ENCODE measurements at regions not wholly inside any gene's neighbourhood (a gene's known extent, or its start where the extent isn't known, plus 50 kb on each side); places are given as distances from the start of the nearest gene placed in this dataset.

- Histone ChIP-seq H3K9ac (ENCODE audit: low read depth, low read length) (no peak overlapping the region), H3K36me3 (ENCODE audit: control insufficient read depth, insufficient read depth, low read length) (no peaks in the 10 kb centered on the region), H3K9me3 (ENCODE audit: control insufficient read depth, insufficient read depth, low read length) (no peaks in the 10 kb centered on the region)
Observed at GRCh38 chr6:71035871-71036270, 79.0 kb upstream of the B3GAT2 start.

DNA sequence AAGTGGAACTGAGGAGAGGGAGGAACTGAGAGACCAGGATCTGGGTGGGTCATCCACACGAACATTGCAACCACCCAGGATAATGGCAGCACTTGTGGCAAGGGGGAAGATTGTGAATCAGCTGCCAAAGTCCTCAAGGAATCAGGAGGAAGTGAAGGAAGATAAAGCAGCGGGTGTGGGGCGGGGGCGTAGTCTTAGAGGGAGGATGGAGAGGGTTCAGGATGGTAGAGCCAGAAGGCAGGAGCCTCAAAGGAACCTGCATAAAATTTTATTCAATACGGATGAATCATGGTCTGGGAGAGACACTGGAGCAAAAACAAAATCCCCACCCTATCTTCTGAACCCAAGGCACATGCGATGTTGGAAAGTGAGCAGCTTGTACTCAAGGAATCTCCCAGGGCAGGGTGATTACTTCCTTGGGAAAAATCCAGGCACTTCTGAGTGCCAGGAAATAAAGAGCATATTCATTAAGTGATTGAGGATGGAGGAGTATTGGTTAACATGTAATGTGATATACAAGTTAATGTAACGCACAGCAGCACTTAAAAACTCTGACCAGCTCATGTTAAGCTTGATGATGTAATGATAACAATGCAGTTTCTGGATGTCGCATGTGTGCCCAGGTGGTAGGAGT, 82.0 kb upstream of the B3GAT2 start:
- Histone ChIP-seq H3K36me3 (ENCODE audit: control insufficient read depth, insufficient read depth, low read length) (no peaks in the 10 kb centered on the region), H3K27ac (ENCODE audit: low read depth, low read length) (no peak overlapping the region), H3K27me3 (ENCODE audit: control insufficient read depth, insufficient read depth, low read length) (no peaks in the 10 kb centered on the region), H3K4me3 (ENCODE audit: low read depth, low read length) (no peak overlapping the region), H3K9ac (ENCODE audit: low read depth, low read length) (no peak overlapping the region), H3K4me1 (ENCODE audit: control insufficient read depth, insufficient read depth, low read length) (no peaks in the 10 kb centered on the region), H3K9me3 (ENCODE audit: control insufficient read depth, insufficient read depth, low read length) (no peaks in the 10 kb centered on the region)

More at GRCh38 chr6:71035871-71036270, 79.0 kb upstream of the B3GAT2 start:
- Histone ChIP-seq H3K27me3 (ENCODE audit: control insufficient read depth, insufficient read depth, low read length) (no peaks in the 10 kb centered on the region), H3K4me3 (ENCODE audit: low read depth, low read length) (no peak overlapping the region), H3K4me1 (ENCODE audit: control insufficient read depth, insufficient read depth, low read length) (no peaks in the 10 kb centered on the region), H3K27ac (ENCODE audit: low read depth, low read length) (no peak overlapping the region)

- Histone ChIP-seq H3K9me3 (ENCODE audit: control insufficient read depth, insufficient read depth, low read length) (no peaks in the 10 kb centered on the region), H3K4me3 (ENCODE audit: low read depth, low read length) (no peak overlapping the region), H3K27me3 (ENCODE audit: control insufficient read depth, insufficient read depth, low read length) (no peaks in the 10 kb centered on the region), H3K36me3 (ENCODE audit: control insufficient read depth, insufficient read depth, low read length) (no peaks in the 10 kb centered on the region), H3K9ac (ENCODE audit: low read depth, low read length) (no peak overlapping the region), H3K27ac (ENCODE audit: low read depth, low read length) (no peak overlapping the region), H3K4me1 (ENCODE audit: control insufficient read depth, insufficient read depth, low read length) (no peaks in the 10 kb centered on the region)
Observed at GRCh38 chr6:71040043-71040442, 83.2 kb upstream of the B3GAT2 start.

- no peak overlapping the region for H3K4me3 ChIP-seq (ENCODE audit: low read depth, low read length)
- no peaks in the 10 kb centered on the region for H3K9me3 ChIP-seq (ENCODE audit: control insufficient read depth, insufficient read depth, low read length)
- H3K27ac ChIP-seq (ENCODE audit: low read depth, low read length) = no peak overlapping the region
- H3K9ac ChIP-seq (ENCODE audit: low read depth, low read length) = no peak overlapping the region
- no peaks in the 10 kb centered on the region for H3K4me1 ChIP-seq (ENCODE audit: control insufficient read depth, insufficient read depth, low read length)
- H3K27me3 ChIP-seq (ENCODE audit: control insufficient read depth, insufficient read depth, low read length) = no peaks in the 10 kb centered on the region
- no peaks in the 10 kb centered on the region for H3K36me3 ChIP-seq (ENCODE audit: control insufficient read depth, insufficient read depth, low read length)
Observed at GRCh38 chr6:71040841-71041240, 84.0 kb upstream of the B3GAT2 start.

DNA sequence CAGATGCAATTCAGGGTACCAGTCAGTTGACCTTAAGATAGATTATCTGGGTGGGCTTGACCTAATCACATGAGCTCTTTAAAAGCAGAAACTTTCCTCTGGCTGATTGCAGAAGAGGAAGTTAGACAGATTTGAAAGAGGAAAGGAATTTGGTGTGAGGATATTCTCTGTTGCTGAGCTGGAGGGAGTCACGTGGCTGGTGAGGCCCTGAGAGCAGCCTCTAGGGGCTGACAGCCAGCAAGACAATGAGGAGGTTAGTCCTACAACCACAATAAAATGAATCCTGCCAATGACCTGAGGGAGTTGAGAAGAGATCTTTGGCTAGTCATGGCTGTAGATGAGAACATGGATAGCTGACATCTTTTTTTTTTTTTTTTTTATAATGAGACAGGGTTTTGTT, 87.0 kb upstream of the B3GAT2 start:
- H3K27ac ChIP-seq (ENCODE audit: low read depth, low read length) = no peak overlapping the region
- H3K4me1 ChIP-seq (ENCODE audit: control insufficient read depth, insufficient read depth, low read length) = no peaks in the 10 kb centered on the region
- no peaks in the 10 kb centered on the region for H3K9me3 ChIP-seq (ENCODE audit: control insufficient read depth, insufficient read depth, low read length)
- no peak overlapping the region for H3K9ac ChIP-seq (ENCODE audit: low read depth, low read length)
- H3K4me3 ChIP-seq (ENCODE audit: low read depth, low read length) = no peak overlapping the region
- no peaks in the 10 kb centered on the region for H3K27me3 ChIP-seq (ENCODE audit: control insufficient read depth, insufficient read depth, low read length)
- no peaks in the 10 kb centered on the region for H3K36me3 ChIP-seq (ENCODE audit: control insufficient read depth, insufficient read depth, low read length)

DNA sequence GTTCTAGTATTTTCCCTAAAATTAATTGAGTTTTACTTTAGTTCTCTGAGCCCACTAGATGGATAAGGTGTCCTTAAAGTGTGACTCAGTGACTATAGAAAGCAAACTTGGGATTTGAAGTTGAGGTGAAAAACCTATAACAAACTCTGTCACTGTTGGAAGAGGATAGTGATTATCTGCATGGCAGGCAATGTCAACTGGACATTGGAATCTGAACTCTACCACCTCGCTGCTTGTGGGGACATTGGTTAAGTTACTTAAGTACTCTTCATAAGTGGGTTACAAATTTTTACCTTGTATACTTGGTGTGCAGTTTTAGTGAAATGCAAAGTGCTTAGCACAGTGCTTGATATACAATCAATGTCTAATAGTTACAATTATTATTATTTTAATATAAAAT, 87.9 kb upstream of the B3GAT2 start:
- no peak overlapping the region for H3K27ac ChIP-seq (ENCODE audit: low read depth, low read length)
- H3K36me3 ChIP-seq (ENCODE audit: control insufficient read depth, insufficient read depth, low read length) = no peaks in the 10 kb centered on the region
- H3K4me3 ChIP-seq (ENCODE audit: low read depth, low read length) = no peak overlapping the region
- no peaks in the 10 kb centered on the region for H3K9me3 ChIP-seq (ENCODE audit: control insufficient read depth, insufficient read depth, low read length)
- no peaks in the 10 kb centered on the region for H3K27me3 ChIP-seq (ENCODE audit: control insufficient read depth, insufficient read depth, low read length)
- no peak overlapping the region for H3K9ac ChIP-seq (ENCODE audit: low read depth, low read length)
- H3K4me1 ChIP-seq (ENCODE audit: control insufficient read depth, insufficient read depth, low read length) = no peaks in the 10 kb centered on the region

DNA sequence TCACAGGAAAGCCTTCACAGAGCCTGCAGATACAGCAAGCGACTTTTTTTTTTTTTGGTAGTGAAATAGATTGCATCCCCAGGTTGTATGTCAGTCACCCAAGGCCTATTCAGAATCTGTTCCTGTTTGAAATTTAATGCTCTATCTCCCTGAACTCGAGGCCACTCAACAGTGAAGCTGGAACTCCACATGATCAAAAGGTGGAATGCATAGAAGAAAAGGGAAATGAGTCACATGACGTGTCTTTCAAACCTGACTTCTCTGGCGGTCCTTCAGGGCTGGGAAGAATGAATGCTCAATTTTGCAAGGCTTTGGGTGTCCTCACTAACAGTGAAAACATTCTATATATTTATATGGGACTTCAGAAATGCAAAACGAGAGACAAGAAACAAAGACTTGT, 88.4 kb upstream of the B3GAT2 start:
- H3K27ac ChIP-seq (ENCODE audit: low read depth, low read length) = no peak overlapping the region
- no peaks in the 10 kb centered on the region for H3K4me1 ChIP-seq (ENCODE audit: control insufficient read depth, insufficient read depth, low read length)
- H3K9ac ChIP-seq (ENCODE audit: low read depth, low read length) = no peak overlapping the region
- no peaks in the 10 kb centered on the region for H3K27me3 ChIP-seq (ENCODE audit: control insufficient read depth, insufficient read depth, low read length)
- no peak overlapping the region for H3K4me3 ChIP-seq (ENCODE audit: low read depth, low read length)
- H3K36me3 ChIP-seq (ENCODE audit: control insufficient read depth, insufficient read depth, low read length) = no peaks in the 10 kb centered on the region
- no peaks in the 10 kb centered on the region for H3K9me3 ChIP-seq (ENCODE audit: control insufficient read depth, insufficient read depth, low read length)

- H3K4me1 ChIP-seq (ENCODE audit: control insufficient read depth, insufficient read depth, low read length) = no peaks in the 10 kb centered on the region
- no peaks in the 10 kb centered on the region for H3K9me3 ChIP-seq (ENCODE audit: control insufficient read depth, insufficient read depth, low read length)
- no peaks in the 10 kb centered on the region for H3K36me3 ChIP-seq (ENCODE audit: control insufficient read depth, insufficient read depth, low read length)
- no peak overlapping the region for H3K9ac ChIP-seq (ENCODE audit: low read depth, low read length)
- no peaks in the 10 kb centered on the region for H3K27me3 ChIP-seq (ENCODE audit: control insufficient read depth, insufficient read depth, low read length)
- no peak overlapping the region for H3K27ac ChIP-seq (ENCODE audit: low read depth, low read length)
- H3K4me3 ChIP-seq (ENCODE audit: low read depth, low read length) = no peak overlapping the region
Observed at GRCh38 chr6:71047417-71047816, 90.6 kb upstream of the B3GAT2 start.

- H3K36me3 ChIP-seq (ENCODE audit: control insufficient read depth, insufficient read depth, low read length) = no peaks in the 10 kb centered on the region
- no peaks in the 10 kb centered on the region for H3K27me3 ChIP-seq (ENCODE audit: control insufficient read depth, insufficient read depth, low read length)
- H3K4me1 ChIP-seq (ENCODE audit: control insufficient read depth, insufficient read depth, low read length) = no peaks in the 10 kb centered on the region
- no peak overlapping the region for H3K27ac ChIP-seq (ENCODE audit: low read depth, low read length)
- H3K9ac ChIP-seq (ENCODE audit: low read depth, low read length) = no peak overlapping the region
- H3K4me3 ChIP-seq (ENCODE audit: low read depth, low read length) = no peak overlapping the region
- H3K9me3 ChIP-seq (ENCODE audit: control insufficient read depth, insufficient read depth, low read length) = no peaks in the 10 kb centered on the region
Observed at GRCh38 chr6:71048320-71049164, 91.7 kb upstream of the B3GAT2 start.

DNA sequence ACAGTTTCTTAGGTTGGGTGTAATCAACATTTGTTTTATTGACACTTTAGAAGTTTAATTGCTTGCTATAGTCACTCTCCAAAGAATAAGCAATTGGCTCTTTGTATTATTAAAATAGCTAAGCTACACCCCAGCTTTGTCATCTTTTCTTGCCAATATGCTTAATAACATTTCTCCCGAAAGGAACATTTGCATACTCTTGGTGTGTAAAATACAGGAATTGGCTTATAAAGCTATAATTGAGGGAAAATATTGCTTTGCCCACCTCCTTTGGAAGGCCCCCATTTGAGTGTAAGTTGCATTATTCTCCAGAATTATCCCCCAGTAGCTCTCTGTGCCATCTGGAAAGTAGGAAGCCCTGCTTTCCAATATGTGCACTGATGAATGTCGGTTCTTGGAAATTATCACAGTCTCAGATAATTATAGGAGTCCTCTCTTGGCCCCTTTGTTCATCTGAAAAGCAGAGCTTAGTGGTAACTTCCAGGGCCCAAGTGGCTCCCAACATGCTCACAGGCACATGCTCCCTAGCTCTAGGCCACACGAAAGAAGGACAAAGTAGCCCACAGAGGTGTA, 92.4 kb upstream of the B3GAT2 start:
- Histone ChIP-seq H3K9ac (ENCODE audit: low read depth, low read length) (no peak overlapping the region), H3K4me1 (ENCODE audit: control insufficient read depth, insufficient read depth, low read length) (no peaks in the 10 kb centered on the region), H3K27ac (ENCODE audit: low read depth, low read length) (no peak overlapping the region), H3K27me3 (ENCODE audit: control insufficient read depth, insufficient read depth, low read length) (no peaks in the 10 kb centered on the region), H3K4me3 (ENCODE audit: low read depth, low read length) (no peak overlapping the region), H3K9me3 (ENCODE audit: control insufficient read depth, insufficient read depth, low read length) (no peaks in the 10 kb centered on the region), H3K36me3 (ENCODE audit: control insufficient read depth, insufficient read depth, low read length) (no peaks in the 10 kb centered on the region)

GRCh38 chr6:71053475-71053874, 96.6 kb upstream of the B3GAT2 start:
- H3K4me1 ChIP-seq (ENCODE audit: control insufficient read depth, insufficient read depth, low read length) = no peaks in the 10 kb centered on the region
- H3K27ac ChIP-seq (ENCODE audit: low read depth, low read length) = no peak overlapping the region
- H3K9me3 ChIP-seq (ENCODE audit: control insufficient read depth, insufficient read depth, low read length) = no peaks in the 10 kb centered on the region
- H3K27me3 ChIP-seq (ENCODE audit: control insufficient read depth, insufficient read depth, low read length) = no peaks in the 10 kb centered on the region
- no peaks in the 10 kb centered on the region for H3K36me3 ChIP-seq (ENCODE audit: control insufficient read depth, insufficient read depth, low read length)
- no peak overlapping the region for H3K4me3 ChIP-seq (ENCODE audit: low read depth, low read length)
- H3K9ac ChIP-seq (ENCODE audit: low read depth, low read length) = no peak overlapping the region

Data from HUES48 (cell line).